Erythroblast (primary cell): ENCODE measurements at regions not wholly inside any gene's neighbourhood (a gene's known extent, or its start where the extent isn't known, plus 50 kb on each side); places are given as distances from the start of the nearest gene placed in this dataset.

Experiments used
- DNase-seq, 2 experiments: peaks; one replicate each; lab custom pipeline; 2025; lab: John Stamatoyannopoulos, UW
- GATA1 ChIP-seq: IDR thresholded peaks from 2 replicates; pipeline ENCODE4 v1.6.1; 2011; ENCODE audit warnings: low read depth, mild to moderate bottlenecking, control low read depth, low read length, moderate library complexity
- POLR2A ChIP-seq: IDR thresholded peaks from 2 replicates; pipeline ENCODE4 v1.6.1; 2011; ENCODE audit warnings: mild to moderate bottlenecking, low read length

DNA sequence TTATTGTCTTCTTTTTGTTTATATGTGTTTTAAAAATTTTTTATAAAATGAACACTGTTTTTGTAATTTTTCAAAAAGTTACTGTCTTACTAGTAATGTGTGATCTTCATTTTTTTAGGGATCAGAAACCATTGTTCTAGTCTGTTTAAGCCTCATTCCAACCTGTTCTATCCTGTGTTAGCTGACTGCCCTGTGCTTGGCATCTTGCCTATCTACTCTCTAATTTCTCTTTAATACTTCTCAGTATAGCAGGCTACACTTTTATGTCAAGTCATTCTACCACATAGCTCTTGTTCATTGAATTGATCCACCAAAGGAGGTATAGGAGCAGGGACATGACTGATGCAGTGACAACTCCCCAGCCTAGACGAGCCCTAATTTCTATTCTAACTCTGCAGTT, 70.2 kb upstream of the PLS3 start:
- no peak for TF ChIP-seq GATA1
- no peak for TF ChIP-seq POLR2A
- DNase-seq = no peak

DNA sequence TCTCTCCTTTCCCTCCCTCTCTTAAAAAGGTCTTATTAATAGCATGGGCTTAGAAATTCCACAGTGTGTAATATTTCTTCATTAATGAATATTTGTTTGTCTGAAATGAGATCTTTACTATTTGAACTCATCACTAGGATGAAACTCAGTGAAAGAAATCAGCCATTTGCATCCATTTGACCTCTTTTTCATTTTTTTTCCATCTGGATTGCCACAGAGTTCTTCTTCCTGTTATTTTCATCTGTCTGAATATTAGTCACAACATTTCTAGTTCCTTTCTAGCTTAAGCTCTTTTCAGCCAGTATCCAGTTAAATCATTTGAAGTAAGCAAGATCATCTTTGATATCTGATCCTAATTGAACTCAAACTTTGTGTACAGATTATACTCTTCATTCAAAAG, 69.2 kb upstream of the PLS3 start:
- no peak for DNase-seq

GRCh38 chrX:115493015-115493414, 68.0 kb upstream of the PLS3 start:
- no peak for DNase-seq
- TF ChIP-seq POLR2A (no peak), GATA1 (no peak)

More for the DNA sequence above, 69.2 kb upstream of the PLS3 start:
- no peak for TF ChIP-seq POLR2A
- no peak for TF ChIP-seq GATA1

DNA sequence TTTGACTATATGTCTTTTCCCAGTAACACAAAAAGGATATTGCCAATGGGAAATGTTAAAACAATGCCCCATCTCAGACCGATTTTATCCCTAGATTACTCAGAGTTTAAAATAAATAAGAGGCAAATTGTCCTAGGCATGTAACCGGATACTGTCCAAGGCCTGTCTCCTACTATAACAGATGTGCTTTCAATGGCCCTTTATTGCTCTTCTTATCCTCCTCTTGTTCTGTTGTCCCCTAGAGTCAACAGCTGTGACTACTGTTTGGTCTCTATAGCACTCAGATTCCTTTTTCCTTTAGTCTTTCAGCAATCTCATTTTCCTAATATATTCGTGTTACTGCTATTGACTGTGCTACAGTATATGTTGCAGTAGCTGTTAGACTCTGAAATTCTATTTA, 66.8 kb upstream of the PLS3 start:
- DNase-seq = no peak
- TF ChIP-seq GATA1 (no peak), POLR2A (no peak)

DNA sequence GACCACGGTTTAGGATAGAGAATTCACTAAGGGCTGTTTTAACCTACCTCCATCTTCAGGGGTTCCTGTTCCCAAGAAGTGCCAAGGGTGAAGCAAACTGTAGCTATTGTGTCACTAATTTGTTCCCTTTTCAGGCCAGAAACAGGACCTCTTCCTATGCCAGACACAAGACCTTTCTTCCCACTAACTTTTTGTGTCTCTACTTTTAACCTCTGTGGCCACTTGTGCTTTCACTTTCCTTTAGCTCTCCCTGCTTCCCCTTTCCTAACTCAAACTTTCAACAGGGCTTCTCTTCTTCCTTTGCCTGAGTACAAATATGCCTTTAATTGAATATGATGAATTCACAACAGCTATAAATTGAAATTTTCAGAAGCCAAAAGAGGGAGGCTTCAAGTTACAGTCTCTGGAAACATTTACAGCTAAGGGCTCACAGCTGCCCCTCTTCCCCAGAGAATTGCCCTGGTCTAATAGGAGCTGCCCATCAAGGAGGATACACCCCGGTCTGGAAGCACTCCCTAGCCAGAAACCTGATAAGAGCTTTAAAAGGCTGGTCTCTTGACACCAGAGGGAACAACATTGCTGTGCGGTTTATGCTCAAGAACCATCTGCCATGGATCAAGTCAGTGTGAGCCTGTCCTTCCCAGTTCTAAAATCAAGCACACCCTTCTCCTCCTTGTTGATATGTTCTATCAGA, 61.7 kb upstream of the PLS3 start:
- DNase-seq = no peak
- TF ChIP-seq GATA1 (no peak), POLR2A (no peak)

- TF ChIP-seq GATA1 (no peak), POLR2A (no peak)
- no peak for DNase-seq
Observed at GRCh38 chrX:115503099-115503498, 57.9 kb upstream of the PLS3 start.

DNA sequence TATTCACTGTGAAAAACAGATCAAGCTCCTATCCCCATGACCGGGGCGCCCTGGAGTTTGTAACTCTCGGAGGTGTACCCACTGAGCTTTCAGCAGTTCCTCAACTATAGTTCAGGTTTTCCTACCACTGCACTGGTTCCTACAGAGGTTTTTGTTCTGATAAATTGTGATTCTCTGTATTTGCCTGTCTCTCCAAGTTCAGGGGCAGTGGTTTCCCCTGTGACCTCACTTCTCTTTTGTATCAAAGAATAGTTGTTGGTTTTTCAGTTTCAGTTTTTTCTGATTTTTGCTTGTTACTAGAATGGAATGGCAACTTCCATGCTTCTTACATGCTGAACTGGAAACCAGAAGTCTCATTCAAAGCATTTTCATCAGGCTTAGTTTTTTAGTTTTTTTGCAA, 56.8 kb upstream of the PLS3 start:
- TF ChIP-seq POLR2A (no peak), GATA1 (no peak)
- DNase-seq = no peak
